Keratinocyte (primary cell): ENCODE measurements at regions not wholly inside any gene's neighbourhood (a gene's known extent, or its start where the extent isn't known, plus 50 kb on each side); places are given as distances from the start of the nearest gene placed in this dataset.

ENCODE experiments used
- DNase-seq: peaks from one replicate; pipeline ENCODE4 v3.0.0-alpha.2; 2011; ENCODE audit warnings: low read depth, missing footprints, low spot score
- FAIRE-seq: peaks from 2 replicates; lab custom pipeline; 2011; peaks lifted over from hg19 to GRCh38; lab: Jason Lieb, UNC
- H2AFZ ChIP-seq: 2 replicates; pipeline ENCODE4 v1.6.0; 2012; ENCODE audit warnings: low read length, control low read depth, inconsistent platforms; ENCODE audit not compliant: control insufficient read depth
- H3K27ac ChIP-seq: 2 replicates; pipeline ENCODE4 v1.5.1; 2011; ENCODE audit warnings: low read length; ENCODE audit not compliant: control insufficient read depth, insufficient read depth
- H3K27me3 ChIP-seq: 3 replicates; pipeline ENCODE4 v1.6.0; 2011; ENCODE audit warnings: low read length; ENCODE audit not compliant: control insufficient read depth, insufficient read depth; ENCODE audit errors: extremely low read depth
- H3K36me3 ChIP-seq, 2 experiments: 2 replicates in 1 of 2; 3 replicates in 1 of 2; pipeline ENCODE4 v1.5.1; 2011; ENCODE audit warnings: low read length in 2 of 2, mild to moderate bottlenecking in 1 of 2; ENCODE audit not compliant: control insufficient read depth in 2 of 2, insufficient read depth in 2 of 2; ENCODE audit errors: extremely low read depth in 1 of 2
- H3K4me1 ChIP-seq: 3 replicates; pipeline ENCODE4 v1.5.1; 2011; ENCODE audit warnings: low read length; ENCODE audit not compliant: control insufficient read depth, insufficient read depth; ENCODE audit errors: extremely low read depth
- H3K4me2 ChIP-seq: 3 replicates; pipeline ENCODE4 v1.6.0; 2011; ENCODE audit warnings: low read depth, low read length; ENCODE audit not compliant: control insufficient read depth, insufficient read depth; ENCODE audit errors: extremely low read depth
- H3K4me3 ChIP-seq, 3 experiments: fragments of 200-600 bp in 1 of 3; sonication (generic) in 1 of 3; 2 replicates in 2 of 3; 3 replicates in 1 of 3; pipeline ENCODE4 v1.5.1; 2011 to 2016; ENCODE audit warnings: low read length in 3 of 3, mild to moderate bottlenecking in 3 of 3, control low read depth in 2 of 3, inconsistent platforms in 1 of 3, low read depth in 1 of 3, mixed read lengths in 1 of 3, mixed run types in 1 of 3, moderate library complexity in 1 of 3; ENCODE audit not compliant: control insufficient read depth in 2 of 3, insufficient read depth in 2 of 3; ENCODE audit errors: extremely low read depth in 1 of 3
- H3K79me2 ChIP-seq: 2 replicates; pipeline ENCODE4 v1.6.0; 2012; ENCODE audit warnings: low read length; ENCODE audit not compliant: control insufficient read depth, insufficient read depth
- H3K9ac ChIP-seq: 3 replicates; pipeline ENCODE4 v1.6.0; 2011; ENCODE audit warnings: low read length; ENCODE audit not compliant: control insufficient read depth, insufficient read depth; ENCODE audit errors: extremely low read depth
- H3K9me1 ChIP-seq: 3 replicates; pipeline ENCODE4 v1.6.0; 2011; ENCODE audit warnings: low read length; ENCODE audit not compliant: control insufficient read depth, insufficient read depth; ENCODE audit errors: extremely low read depth
- H3K9me3 ChIP-seq: 2 replicates; pipeline ENCODE4 v1.5.1; 2012; ENCODE audit warnings: low read depth, low read length; ENCODE audit not compliant: control insufficient read depth
- H4K20me1 ChIP-seq: 3 replicates; pipeline ENCODE4 v1.6.0; 2011; ENCODE audit warnings: low read length; ENCODE audit not compliant: control insufficient read depth, insufficient read depth; ENCODE audit errors: extremely low read depth
- CTCF ChIP-seq, 3 experiments: IDR thresholded peaks in 1 of 3; conservative IDR thresholded peaks in 1 of 3; optimal IDR thresholded peaks in 1 of 3; 2 replicates in 2 of 3; 3 replicates in 1 of 3; pipeline versions ENCODE3 to v1.5.1; 2011; ENCODE audit warnings: low read length in 3 of 3, mild to moderate bottlenecking in 3 of 3, moderate library complexity in 2 of 3, control low read depth in 1 of 3, inconsistent platforms in 1 of 3; ENCODE audit not compliant: insufficient read depth in 2 of 3; ENCODE audit errors: extremely low read depth in 1 of 3
- EZH2 ChIP-seq: IDR thresholded peaks from one replicate; pipeline ENCODE4 v1.6.1; 2012; ENCODE audit warnings: inconsistent platforms, mild to moderate bottlenecking, low read length, moderate library complexity
- dilution Hi-C: fragments of 300-500 bp; cut with MboI; formaldehyde crosslinking; loops from one replicate; pipeline ENCODE4 v1.7.0; 2020; ENCODE audit warnings: low sequenced_read_pairs; ENCODE audit not compliant: extremely low pct_ligation_motif_present

DNA sequence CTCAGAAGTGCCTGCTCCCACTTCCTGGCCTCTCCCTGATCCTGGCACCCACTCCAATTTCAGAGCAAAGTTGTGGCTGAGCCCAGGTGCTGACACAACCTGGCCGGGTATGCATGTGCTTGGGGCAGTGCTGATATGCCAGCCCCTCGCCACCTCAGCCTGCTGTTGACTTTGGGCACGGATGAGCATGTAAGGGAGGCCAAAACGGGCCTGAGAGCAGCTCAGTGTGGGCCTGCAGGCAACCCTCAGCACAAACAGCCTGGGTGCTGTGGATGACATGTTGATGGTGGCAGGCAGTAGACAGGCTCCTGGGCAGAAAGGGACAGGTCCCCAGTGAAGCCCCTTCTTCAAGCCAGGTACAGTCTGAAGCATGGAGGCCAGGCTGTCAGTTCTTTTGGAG lies 553.6 kb upstream of the FSIP2 start:
- H2AFZ ChIP-seq = no peak overlapping the region
- TF ChIP-seq EZH2 (no peak), CTCF (optimal IDR thresholded peaks at IDR 0.05 in 1 of 3, IDR thresholded peaks at IDR 0.05 in 1 of 3, conservative IDR thresholded peaks at IDR 0.05 in 1 of 3; ENCODE audit: extremely low read depth in 1 of 3, insufficient read depth in 2 of 3, low read length in 3 of 3) (no peak)
- H3K9me3 ChIP-seq = no peaks in the 10 kb centered on the region
- H4K20me1 ChIP-seq = no peaks in the 10 kb centered on the region
- no peaks in the 10 kb centered on the region for H3K36me3 ChIP-seq
- H3K27ac ChIP-seq = no peak overlapping the region
- no peak for FAIRE-seq
- H3K4me3 ChIP-seq = no peak overlapping the region
- no peaks in the 10 kb centered on the region for H3K9me1 ChIP-seq
- H3K4me1 ChIP-seq = no peaks in the 10 kb centered on the region
- DNase-seq = no peak
- dilution Hi-C loops = no loop called here
- H3K9ac ChIP-seq = no peak overlapping the region
- no peak overlapping the region for H3K4me2 ChIP-seq
- no peaks in the 10 kb centered on the region for H3K27me3 ChIP-seq
- H3K79me2 ChIP-seq = no peaks in the 10 kb centered on the region

DNA sequence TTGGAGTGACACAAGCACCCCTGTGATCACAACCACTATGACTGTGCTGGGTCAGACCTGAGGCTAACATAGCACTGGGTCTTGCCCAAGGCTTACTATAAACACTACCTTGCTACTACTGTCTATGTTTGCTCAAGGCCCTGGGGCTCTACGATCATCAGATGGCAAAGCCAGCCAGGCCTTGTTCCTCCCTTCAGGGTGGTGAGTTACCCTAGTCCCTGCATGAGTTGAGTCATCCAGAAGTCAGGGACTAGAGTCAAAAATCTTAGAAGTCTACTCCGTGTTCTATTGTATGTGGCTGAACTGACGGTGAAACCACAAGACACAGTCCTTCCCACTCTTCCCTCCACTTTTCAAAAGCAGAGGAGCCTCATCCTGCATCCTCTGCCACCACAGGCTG lies 551.2 kb upstream of the FSIP2 start:
- Histone ChIP-seq H3K4me3 (no peak overlapping the region), H4K20me1 (no peaks in the 10 kb centered on the region), H3K9ac (no peak overlapping the region), H3K36me3 (no peaks in the 10 kb centered on the region), H3K27me3 (no peaks in the 10 kb centered on the region), H3K27ac (no peak overlapping the region), H2AFZ (no peak overlapping the region), H3K4me1 (no peaks in the 10 kb centered on the region), H3K9me1 (no peaks in the 10 kb centered on the region), H3K79me2 (no peaks in the 10 kb centered on the region), H3K9me3 (no peaks in the 10 kb centered on the region), H3K4me2 (no peak overlapping the region)
- dilution Hi-C loops = no loop called here
- no peak for FAIRE-seq
- no peak for TF ChIP-seq CTCF (optimal IDR thresholded peaks at IDR 0.05 in 1 of 3, IDR thresholded peaks at IDR 0.05 in 1 of 3, conservative IDR thresholded peaks at IDR 0.05 in 1 of 3; ENCODE audit: extremely low read depth in 1 of 3, insufficient read depth in 2 of 3, low read length in 3 of 3)
- DNase-seq = no peak
